NCI-H69 (cell line): ENCODE measurements at regions not wholly inside any gene's neighbourhood (a gene's known extent, or its start where the extent isn't known, plus 50 kb on each side); places are given as distances from the start of the nearest gene placed in this dataset.

Experiments used
- DNase-seq: peaks from one replicate; lab custom pipeline; 2025; lab: John Stamatoyannopoulos, UW

- DNase-seq: no peak
Observed at GRCh38 chr9:90023861-90024260, 419.0 kb downstream of the GADD45G start.

- DNase-seq: no peak
Observed at GRCh38 chr9:90024409-90024808, 419.6 kb downstream of the GADD45G start.

DNA sequence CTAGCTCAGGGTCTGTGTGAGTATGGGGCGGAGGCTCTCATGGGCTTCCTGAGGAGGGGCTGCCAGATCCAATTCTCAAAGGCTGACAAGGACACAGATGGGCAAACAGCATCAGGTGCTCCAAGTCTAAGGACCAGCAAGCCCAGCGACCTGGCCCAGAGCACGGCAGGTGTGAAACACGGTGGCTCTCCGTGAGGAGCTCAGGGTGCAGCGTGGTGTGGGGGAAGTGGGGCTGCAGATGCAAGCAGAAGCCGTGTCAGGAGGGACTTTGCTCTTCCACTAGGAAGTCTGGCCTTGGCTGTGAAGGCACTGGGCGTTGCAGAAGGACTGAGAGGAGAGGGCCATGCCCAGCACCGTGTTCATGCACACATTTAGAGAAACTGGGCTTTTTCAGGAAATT lies 420.0 kb downstream of the GADD45G start:
- no peak for DNase-seq

DNA sequence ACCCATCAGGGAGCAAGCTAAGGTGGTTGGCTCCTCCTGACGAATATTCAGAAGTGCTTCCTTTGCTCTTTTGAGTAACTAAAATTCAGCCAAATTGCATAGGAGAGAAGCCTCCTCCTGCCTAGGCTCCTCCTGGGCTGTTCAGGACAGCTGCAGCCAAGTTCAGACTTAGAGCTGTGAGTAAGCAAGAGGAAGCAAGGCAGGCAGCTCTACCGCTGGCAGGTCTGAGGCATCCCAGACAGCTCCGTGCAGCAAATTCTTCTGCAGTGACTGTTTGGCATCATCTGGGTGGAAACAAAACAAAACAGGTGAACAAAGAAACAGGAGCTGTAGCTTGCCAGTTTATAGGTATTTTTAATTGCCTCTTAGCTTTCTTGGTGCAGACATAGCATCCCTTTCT lies 421.0 kb downstream of the GADD45G start:
- no peak for DNase-seq

GRCh38 chr9:90027296-90027790 lies 422.5 kb downstream of the GADD45G start:
- DNase-seq: no peak

GRCh38 chr9:90029386-90029785 lies 424.6 kb downstream of the GADD45G start:
- no peak for DNase-seq

GRCh38 chr9:90029996-90030395 lies 425.2 kb downstream of the GADD45G start:
- no peak for DNase-seq

DNA sequence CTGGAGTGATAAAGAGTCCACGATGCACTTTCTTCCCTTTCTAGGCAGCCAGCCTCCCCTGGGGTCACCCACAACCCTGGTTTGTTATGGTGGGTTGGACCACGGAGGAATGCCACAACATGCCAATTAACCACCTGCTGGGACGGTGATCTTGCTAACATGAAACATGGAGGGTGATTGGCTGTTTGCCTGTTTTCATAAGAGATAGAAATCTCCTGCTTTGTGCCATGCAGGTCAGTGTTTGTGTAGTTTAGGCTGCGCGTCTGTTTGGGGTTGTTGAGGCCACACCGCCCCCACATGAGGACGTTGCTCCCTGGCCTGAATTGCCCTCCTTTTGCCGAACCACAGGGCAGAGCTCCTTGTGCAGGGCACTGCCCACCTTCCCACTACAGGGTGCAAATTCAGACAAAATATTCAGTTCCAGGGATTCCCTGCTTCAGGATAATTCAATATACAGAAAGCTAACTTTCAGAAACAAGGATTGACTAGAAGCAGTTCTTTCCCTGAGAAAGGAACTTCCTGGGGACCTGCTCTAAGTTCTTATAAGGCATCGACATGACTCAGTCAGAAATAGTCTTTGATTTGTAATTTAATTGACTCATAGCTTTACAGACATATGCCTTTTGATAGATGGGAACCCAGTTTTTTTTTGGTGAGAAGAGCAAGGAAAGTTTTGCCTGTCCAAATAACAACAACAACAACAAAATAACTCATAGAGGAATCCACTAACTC lies 427.6 kb downstream of the GADD45G start:
- peak; percentile 77 for DNase-seq

- DNase-seq: no peak
Observed at GRCh38 chr9:90033028-90033650, 428.3 kb downstream of the GADD45G start.

- DNase-seq: peak; percentile 72
Observed at GRCh38 chr9:90034071-90034470, 429.3 kb downstream of the GADD45G start.

DNA sequence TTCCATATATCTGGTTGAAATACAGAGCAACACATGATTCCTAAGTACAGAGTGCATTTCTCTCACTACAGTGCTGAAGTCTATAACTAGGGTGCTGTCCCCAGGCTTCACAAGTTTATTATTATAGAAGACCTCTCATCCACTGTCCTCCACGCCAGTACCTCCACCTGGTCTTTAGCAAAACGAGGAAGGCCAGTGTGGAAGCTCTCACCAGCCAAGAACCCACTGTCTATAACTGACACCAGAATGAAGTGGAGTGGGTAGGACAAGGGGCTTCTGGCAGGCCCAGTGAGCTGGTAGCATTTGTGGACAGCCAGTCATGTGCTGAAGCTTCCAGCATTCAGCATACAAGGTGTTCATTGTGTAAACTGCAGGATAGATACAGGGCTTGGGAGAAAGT lies 430.7 kb downstream of the GADD45G start:
- DNase-seq: no peak

DNA sequence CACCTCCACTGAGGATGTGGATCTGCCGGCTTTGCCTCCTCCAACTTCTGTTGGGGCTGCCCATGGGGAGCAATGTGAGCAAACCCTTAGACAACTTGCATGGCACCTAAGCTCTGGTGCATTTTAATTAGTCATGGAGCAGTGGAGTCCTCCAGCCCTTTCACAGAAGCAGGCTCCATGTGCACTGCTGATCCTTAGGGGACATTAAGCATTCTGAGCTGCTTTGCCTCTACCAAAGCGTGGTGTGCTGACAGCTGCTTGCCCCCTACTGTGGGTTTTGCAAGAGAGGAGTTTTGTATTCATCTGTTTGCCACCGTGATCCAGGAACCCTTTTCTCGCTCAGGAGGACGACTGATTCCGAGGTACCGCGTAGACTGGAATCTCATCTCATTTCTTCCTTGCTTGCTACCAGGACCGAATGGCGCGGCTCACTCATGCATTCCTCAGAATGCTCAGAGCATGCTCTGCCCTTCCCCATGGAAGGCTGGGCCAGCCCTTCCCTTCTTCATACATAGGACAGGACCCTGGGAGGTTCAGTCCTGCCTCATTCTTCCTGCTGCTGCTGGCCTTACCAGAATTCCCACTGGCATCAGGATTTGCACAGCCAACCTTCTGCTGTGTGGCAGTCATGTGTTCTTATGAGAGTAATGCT lies 432.5 kb downstream of the GADD45G start:
- DNase-seq: peak; percentile 75

DNA sequence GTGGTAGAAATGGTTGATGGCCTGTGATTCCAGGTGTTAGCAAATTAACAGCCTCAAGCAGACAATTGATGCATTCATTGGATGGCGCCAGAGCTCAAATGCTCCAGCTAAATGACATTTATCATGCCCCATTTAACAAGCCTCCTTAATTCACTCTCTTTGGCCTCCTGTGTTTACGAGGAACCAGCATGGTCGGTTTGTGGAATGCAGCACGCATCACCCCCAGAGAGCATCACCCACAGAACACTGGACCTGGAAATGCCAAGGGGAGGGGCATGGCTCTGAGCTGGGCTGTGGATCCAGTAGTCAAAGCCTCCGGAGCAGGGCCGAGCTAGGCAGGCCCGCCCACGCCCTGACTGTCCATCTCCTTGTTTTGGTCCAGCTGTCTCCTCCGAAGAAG lies 434.0 kb downstream of the GADD45G start:
- DNase-seq: peak; percentile 99

GRCh38 chr9:90044263-90044662 lies 439.5 kb downstream of the GADD45G start:
- DNase-seq: peak; percentile 90

DNA sequence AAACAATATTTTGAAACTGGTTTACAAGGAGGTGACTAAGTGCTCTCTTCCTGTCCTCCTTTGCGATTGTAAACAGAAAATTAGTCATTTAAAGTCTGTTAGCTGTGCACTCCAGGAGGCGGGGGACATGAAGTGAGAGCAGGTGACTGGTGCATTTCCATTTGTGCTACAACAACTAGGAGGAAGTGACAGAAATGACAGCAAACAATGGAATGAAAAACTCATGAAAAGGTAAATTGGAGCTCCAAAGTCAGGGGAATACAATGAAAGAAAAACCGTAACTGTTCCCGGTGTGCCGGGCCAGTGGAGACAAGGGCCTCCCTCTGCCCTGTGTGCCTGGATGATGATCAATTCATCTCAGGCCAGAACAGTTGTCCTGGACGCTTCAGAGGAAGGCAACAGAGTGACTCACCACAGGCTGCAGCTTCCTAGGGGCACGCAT lies 439.9 kb downstream of the GADD45G start:
- peak; percentile 95 for DNase-seq

- DNase-seq: no peak
Observed at GRCh38 chr9:90046317-90046861, 441.6 kb downstream of the GADD45G start.

GRCh38 chr9:90047828-90048227 lies 443.0 kb downstream of the GADD45G start:
- no peak for DNase-seq

DNA sequence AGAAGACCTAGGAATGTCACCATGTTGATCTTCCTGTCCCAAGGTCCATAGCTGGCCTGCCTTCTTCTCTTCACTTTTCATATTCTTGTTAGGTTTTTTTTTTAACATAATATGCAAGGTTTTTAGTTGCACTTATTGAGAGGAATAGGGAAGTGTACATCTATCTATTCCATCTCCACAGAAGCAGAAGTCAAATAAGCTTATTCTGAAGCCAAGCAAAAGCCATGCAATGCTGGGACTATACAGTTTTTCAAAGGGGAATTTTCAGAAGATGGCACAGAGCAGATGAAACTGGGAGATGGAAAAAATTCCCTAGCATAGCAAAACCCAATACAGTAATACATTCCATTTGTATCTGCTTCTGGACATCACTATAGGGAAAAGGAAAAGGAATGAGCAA lies 447.6 kb downstream of the GADD45G start:
- no peak for DNase-seq

DNA sequence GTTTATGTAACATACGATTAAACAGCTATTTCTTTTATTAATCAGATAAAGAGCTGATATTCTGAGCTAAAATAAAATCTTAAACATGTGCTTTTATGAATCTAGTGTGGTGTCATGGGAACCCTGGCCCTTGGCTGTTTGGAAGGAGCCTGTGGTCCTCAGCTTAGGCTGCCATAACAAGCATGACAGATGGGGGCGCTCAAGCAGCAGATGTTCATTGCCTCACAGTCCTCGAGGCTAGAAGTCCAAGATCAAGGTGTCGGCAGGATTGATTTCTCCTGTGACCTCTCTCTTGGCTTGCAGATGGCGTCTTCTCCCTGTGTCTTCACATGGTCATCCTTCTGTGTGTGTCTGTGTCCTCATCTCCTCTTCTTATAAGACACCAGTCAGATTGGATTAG lies 448.2 kb downstream of the GADD45G start:
- peak; percentile 58 for DNase-seq

DNA sequence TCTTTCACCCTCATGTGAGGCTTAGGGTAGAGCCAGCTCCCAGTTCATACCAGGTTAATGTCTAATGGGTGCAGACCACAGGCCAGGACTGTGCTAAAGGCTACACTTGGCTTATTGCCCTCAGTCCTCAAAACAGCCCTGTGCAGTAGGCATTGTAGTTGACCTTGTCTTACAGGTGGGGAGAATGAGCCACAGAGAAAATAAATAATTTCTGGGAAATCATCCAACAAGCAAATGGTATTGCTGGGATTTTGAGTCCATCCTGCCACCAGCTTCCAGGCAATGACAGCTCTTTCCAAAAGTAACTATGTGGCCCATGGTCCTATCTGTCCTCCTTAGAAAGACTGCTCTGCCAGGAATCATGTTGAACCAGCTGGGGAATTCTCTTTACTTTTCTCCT lies 450.0 kb downstream of the GADD45G start:
- peak; percentile 58 for DNase-seq

- no peak for DNase-seq
Observed at GRCh38 chr9:90055226-90055625, 450.4 kb downstream of the GADD45G start.

DNA sequence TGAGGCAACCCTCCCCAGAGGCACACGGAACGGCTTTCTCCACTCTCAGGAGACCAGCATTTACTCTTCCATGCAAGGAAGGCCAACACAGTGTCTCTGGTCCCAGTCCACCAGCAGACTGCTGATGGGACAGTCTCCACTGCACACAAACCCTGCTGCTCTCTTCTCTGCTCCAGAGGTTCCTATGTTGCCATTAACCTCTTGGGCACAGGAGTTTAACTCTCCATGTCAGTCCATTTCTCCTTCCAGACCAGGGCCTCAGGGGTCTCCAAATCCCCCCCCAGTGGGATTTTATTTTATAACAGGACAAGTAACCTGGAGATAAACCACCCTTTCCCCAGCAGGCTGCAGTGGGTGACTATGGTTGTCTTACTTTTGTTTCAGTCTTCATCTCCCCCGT lies 452.5 kb downstream of the GADD45G start:
- DNase-seq: no peak
